HEK293 (cell line): ENCODE measurements at regions not wholly inside any gene's neighbourhood (a gene's known extent, or its start where the extent isn't known, plus 50 kb on each side); places are given as distances from the start of the nearest gene placed in this dataset.

Experiments
- CTCF ChIP-seq: fragments of 450-650 bp; formaldehyde crosslinking; IDR thresholded peaks from 2 replicates; pipeline ENCODE4 v1.5.1; 2016; ENCODE audit warnings: missing biosample characterization, missing genetic modification characterization
- RBAK ChIP-seq: fragments of 450-650 bp; formaldehyde crosslinking; IDR thresholded peaks from 2 replicates; pipeline ENCODE4 v1.5.1; 2016; ENCODE audit warnings: missing biosample characterization, missing genetic modification characterization
- ZBTB1 ChIP-seq: fragments of 450-650 bp; formaldehyde crosslinking; IDR thresholded peaks from 2 replicates; pipeline ENCODE4 v1.5.1; 2016; ENCODE audit warnings: missing biosample characterization, missing genetic modification characterization
- ZNF10 ChIP-seq: fragments of 450-650 bp; formaldehyde crosslinking; IDR thresholded peaks from 2 replicates; pipeline ENCODE4 v1.5.1; 2017; ENCODE audit warnings: missing biosample characterization, missing genetic modification characterization
- ZNF114 ChIP-seq: fragments of 450-650 bp; formaldehyde crosslinking; IDR thresholded peaks from 2 replicates; pipeline ENCODE4 v1.5.0; 2017; ENCODE audit warnings: missing biosample characterization, missing genetic modification characterization
- ZNF223 ChIP-seq: fragments of 450-650 bp; formaldehyde crosslinking; IDR thresholded peaks from 2 replicates; pipeline ENCODE4 v1.5.1; 2016; ENCODE audit warnings: missing biosample characterization, missing genetic modification characterization
- ZNF558 ChIP-seq: fragments of 450-650 bp; formaldehyde crosslinking; IDR thresholded peaks from 2 replicates; pipeline ENCODE4 v1.5.1; 2016; ENCODE audit warnings: missing biosample characterization, missing genetic modification characterization
- ZNF768 ChIP-seq: fragments of 450-650 bp; formaldehyde crosslinking; IDR thresholded peaks from 2 replicates; pipeline ENCODE4 v1.5.1; 2018; ENCODE audit warnings: missing biosample characterization, mild to moderate bottlenecking, missing genetic modification characterization

DNA sequence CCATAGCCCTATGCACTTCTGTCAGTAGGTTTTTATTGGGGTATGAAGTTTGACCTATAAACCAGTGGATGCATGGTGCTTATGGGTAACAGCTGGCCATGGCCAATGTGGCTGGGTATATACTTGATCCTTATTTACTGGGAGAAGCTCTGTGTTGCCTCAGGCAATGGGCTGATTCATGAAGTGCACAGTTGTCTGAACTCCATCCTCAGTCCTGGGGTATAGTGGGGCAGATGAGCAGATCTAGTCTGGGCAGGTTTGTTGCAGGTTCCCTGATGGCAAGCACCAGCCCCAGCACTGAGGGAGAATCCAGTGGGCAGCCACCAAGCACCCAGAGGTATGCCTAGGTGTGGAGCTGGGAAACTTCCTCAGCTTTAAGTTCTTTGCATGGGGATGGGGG, 274.4 kb downstream of the TDRD3 start:
- no peak for TF ChIP-seq ZNF223 (tag by site-specific recombination)
- TF ChIP-seq ZNF558 (tag by site-specific recombination): no peak
- TF ChIP-seq CTCF (tag by site-specific recombination): no peak
- TF ChIP-seq RBAK (tag by site-specific recombination): no peak
- no peak for TF ChIP-seq ZNF10 (tag by site-specific recombination)
- no peak for TF ChIP-seq ZBTB1 (tag by site-specific recombination)
- no peak for TF ChIP-seq ZNF768 (tag by site-specific recombination)
- no peak for TF ChIP-seq ZNF114 (tag by site-specific recombination)
